ENCODE measurements at regions not wholly inside any gene's neighbourhood (a gene's known extent, or its start where the extent isn't known, plus 50 kb on each side); places are given as distances from the start of the nearest gene placed in this dataset.

DNA sequence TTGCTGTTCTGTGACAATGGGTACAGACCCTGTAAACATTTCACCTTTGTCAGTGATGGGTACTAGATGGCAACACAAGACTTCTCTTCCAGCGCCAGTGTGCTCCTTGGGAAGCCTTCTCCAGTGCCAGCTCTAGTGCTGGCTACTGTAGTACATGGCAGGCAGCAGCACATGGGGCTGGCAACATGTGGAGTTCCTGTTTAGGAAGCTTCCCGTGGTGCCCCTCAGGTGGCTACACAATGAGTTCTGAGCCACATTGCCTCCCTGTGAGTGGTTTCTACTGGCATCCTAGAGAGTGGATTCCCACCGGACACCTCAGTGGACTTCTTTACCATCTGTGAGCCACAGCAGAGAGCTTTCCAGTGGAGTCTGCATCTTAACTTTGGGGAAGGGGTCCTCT is 302.1 kb downstream of the CYRIA start:
- no peak overlapping the region for H3K27ac ChIP-seq (ENCODE audit: low read depth in 1 of 2, low read length in 2 of 2)
- no peak for DNase-seq (ENCODE audit: low spot score)
- 82% methylated on average over 3 of the region's 3 CpGs for WGBS
- TF ChIP-seq, protein P1, sequence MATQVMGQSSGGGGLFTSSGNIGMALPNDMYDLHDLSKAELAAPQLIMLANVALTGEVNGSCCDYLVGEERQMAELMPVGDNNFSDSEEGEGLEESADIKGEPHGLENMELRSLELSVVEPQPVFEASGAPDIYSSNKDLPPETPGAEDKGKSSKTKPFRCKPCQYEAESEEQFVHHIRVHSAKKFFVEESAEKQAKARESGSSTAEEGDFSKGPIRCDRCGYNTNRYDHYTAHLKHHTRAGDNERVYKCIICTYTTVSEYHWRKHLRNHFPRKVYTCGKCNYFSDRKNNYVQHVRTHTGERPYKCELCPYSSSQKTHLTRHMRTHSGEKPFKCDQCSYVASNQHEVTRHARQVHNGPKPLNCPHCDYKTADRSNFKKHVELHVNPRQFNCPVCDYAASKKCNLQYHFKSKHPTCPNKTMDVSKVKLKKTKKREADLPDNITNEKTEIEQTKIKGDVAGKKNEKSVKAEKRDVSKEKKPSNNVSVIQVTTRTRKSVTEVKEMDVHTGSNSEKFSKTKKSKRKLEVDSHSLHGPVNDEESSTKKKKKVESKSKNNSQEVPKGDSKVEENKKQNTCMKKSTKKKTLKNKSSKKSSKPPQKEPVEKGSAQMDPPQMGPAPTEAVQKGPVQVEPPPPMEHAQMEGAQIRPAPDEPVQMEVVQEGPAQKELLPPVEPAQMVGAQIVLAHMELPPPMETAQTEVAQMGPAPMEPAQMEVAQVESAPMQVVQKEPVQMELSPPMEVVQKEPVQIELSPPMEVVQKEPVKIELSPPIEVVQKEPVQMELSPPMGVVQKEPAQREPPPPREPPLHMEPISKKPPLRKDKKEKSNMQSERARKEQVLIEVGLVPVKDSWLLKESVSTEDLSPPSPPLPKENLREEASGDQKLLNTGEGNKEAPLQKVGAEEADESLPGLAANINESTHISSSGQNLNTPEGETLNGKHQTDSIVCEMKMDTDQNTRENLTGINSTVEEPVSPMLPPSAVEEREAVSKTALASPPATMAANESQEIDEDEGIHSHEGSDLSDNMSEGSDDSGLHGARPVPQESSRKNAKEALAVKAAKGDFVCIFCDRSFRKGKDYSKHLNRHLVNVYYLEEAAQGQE (IDR thresholded peaks at IDR 0.05): no peak
- TF ChIP-seq SP1 (IDR thresholded peaks at IDR 0.05): no peak
- TF ChIP-seq, protein P2, sequence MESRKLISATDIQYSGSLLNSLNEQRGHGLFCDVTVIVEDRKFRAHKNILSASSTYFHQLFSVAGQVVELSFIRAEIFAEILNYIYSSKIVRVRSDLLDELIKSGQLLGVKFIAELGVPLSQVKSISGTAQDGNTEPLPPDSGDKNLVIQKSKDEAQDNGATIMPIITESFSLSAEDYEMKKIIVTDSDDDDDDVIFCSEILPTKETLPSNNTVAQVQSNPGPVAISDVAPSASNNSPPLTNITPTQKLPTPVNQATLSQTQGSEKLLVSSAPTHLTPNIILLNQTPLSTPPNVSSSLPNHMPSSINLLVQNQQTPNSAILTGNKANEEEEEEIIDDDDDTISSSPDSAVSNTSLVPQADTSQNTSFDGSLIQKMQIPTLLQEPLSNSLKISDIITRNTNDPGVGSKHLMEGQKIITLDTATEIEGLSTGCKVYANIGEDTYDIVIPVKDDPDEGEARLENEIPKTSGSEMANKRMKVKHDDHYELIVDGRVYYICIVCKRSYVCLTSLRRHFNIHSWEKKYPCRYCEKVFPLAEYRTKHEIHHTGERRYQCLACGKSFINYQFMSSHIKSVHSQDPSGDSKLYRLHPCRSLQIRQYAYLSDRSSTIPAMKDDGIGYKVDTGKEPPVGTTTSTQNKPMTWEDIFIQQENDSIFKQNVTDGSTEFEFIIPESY (IDR thresholded peaks at IDR 0.05): no peak
- no peak for TF ChIP-seq JUND (IDR thresholded peaks at IDR 0.05)
- TF ChIP-seq FOXA1 (IDR thresholded peaks at IDR 0.05): no peak
- TF ChIP-seq TAF1 (conservative IDR thresholded peaks at IDR 0.05): no peak
- no peak for TF ChIP-seq HNF4G (IDR thresholded peaks at IDR 0.05)
- TF ChIP-seq HNF4A (conservative IDR thresholded peaks at IDR 0.05): no peak
- TF ChIP-seq, protein P3, sequence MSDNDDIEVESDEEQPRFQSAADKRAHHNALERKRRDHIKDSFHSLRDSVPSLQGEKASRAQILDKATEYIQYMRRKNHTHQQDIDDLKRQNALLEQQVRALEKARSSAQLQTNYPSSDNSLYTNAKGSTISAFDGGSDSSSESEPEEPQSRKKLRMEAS (IDR thresholded peaks at IDR 0.05): no peak
- TF ChIP-seq, protein P4, sequence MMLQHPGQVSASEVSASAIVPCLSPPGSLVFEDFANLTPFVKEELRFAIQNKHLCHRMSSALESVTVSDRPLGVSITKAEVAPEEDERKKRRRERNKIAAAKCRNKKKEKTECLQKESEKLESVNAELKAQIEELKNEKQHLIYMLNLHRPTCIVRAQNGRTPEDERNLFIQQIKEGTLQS (IDR thresholded peaks at IDR 0.05): no peak
- TF ChIP-seq RXRA (IDR thresholded peaks at IDR 0.05): no peak
- TF ChIP-seq YY1 (IDR thresholded peaks at IDR 0.05): no peak
- no peaks in the 10 kb centered on the region for H3K36me3 ChIP-seq (ENCODE audit: control insufficient read depth in 4 of 4, insufficient read depth in 3 of 4, low read depth in 1 of 4, low read length in 3 of 4)
- H3K27me3 ChIP-seq (ENCODE audit: control insufficient read depth in 4 of 4, insufficient read depth in 4 of 4, low read length in 3 of 4): no peaks in the 10 kb centered on the region
- H3K9ac ChIP-seq (ENCODE audit: low read depth in 1 of 2, low read length in 2 of 2): no peak overlapping the region
- no peak overlapping the region for H3K4me3 ChIP-seq (ENCODE audit: low read depth in 1 of 3, low read length in 3 of 3)
- no peaks in the 10 kb centered on the region for H3K4me1 ChIP-seq (ENCODE audit: control insufficient read depth in 4 of 4, insufficient read depth in 4 of 4, low read length in 3 of 4)
- no peaks in the 10 kb centered on the region for H3K9me3 ChIP-seq (ENCODE audit: control insufficient read depth in 4 of 4, low read length in 3 of 4)

DNA sequence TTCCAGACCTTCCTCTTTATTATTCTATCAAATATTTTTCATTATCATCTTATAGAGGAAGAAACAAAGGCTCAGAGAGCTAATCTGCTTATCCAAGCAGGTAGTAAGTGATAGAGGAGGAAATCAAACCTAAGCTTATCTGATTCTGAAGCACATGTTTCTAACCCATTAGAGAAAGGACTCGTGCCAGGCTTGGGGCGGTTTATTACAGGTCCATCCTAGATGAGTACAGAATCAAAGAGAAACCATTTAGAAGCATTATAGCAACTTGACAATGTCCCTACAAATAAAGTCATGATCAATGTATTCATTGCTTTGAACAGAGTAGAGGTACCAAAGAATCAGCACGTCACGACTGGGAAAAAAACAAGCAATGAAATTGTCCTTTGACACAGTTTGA is 303.0 kb downstream of the CYRIA start:
- H3K9ac ChIP-seq (ENCODE audit: low read depth in 1 of 2, low read length in 2 of 2): no peak overlapping the region
- WGBS: 78% methylated on average over 4 of the region's 4 CpGs
- DNase-seq (ENCODE audit: low spot score): no peak
- TF ChIP-seq, protein P5, sequence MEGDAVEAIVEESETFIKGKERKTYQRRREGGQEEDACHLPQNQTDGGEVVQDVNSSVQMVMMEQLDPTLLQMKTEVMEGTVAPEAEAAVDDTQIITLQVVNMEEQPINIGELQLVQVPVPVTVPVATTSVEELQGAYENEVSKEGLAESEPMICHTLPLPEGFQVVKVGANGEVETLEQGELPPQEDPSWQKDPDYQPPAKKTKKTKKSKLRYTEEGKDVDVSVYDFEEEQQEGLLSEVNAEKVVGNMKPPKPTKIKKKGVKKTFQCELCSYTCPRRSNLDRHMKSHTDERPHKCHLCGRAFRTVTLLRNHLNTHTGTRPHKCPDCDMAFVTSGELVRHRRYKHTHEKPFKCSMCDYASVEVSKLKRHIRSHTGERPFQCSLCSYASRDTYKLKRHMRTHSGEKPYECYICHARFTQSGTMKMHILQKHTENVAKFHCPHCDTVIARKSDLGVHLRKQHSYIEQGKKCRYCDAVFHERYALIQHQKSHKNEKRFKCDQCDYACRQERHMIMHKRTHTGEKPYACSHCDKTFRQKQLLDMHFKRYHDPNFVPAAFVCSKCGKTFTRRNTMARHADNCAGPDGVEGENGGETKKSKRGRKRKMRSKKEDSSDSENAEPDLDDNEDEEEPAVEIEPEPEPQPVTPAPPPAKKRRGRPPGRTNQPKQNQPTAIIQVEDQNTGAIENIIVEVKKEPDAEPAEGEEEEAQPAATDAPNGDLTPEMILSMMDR (IDR thresholded peaks at IDR 0.05; ENCODE audit: low read depth, low read length, missing input control): no peak
- no peak for TF ChIP-seq TAF1 (conservative IDR thresholded peaks at IDR 0.05)
- no peak for TF ChIP-seq FOXA1 (IDR thresholded peaks at IDR 0.05)
- TF ChIP-seq, protein P2 (IDR thresholded peaks at IDR 0.05): no peak
- TF ChIP-seq FOXA2 (IDR thresholded peaks at IDR 0.05): no peak
- TF ChIP-seq RAD21 (IDR thresholded peaks at IDR 0.05): no peak
- no peak for TF ChIP-seq NR2F2 (IDR thresholded peaks at IDR 0.05)
- no peak for TF ChIP-seq JUND (IDR thresholded peaks at IDR 0.05)
- no peak for TF ChIP-seq YY1 (IDR thresholded peaks at IDR 0.05)
- TF ChIP-seq, protein P1 (IDR thresholded peaks at IDR 0.05): no peak
- no peak for TF ChIP-seq RXRA (IDR thresholded peaks at IDR 0.05)
- TF ChIP-seq, protein P4 (IDR thresholded peaks at IDR 0.05): no peak
- no peak overlapping the region for H3K4me3 ChIP-seq (ENCODE audit: low read depth in 1 of 3, low read length in 3 of 3)
- H3K27ac ChIP-seq (ENCODE audit: low read depth in 1 of 2, low read length in 2 of 2): no peak overlapping the region
- no peaks in the 10 kb centered on the region for H3K36me3 ChIP-seq (ENCODE audit: control insufficient read depth in 4 of 4, insufficient read depth in 3 of 4, low read depth in 1 of 4, low read length in 3 of 4)
- no peaks in the 10 kb centered on the region for H3K9me3 ChIP-seq (ENCODE audit: control insufficient read depth in 4 of 4, low read length in 3 of 4)
- H3K27me3 ChIP-seq (ENCODE audit: control insufficient read depth in 4 of 4, insufficient read depth in 4 of 4, low read length in 3 of 4): no peaks in the 10 kb centered on the region
- no peaks in the 10 kb centered on the region for H3K4me1 ChIP-seq (ENCODE audit: control insufficient read depth in 4 of 4, insufficient read depth in 4 of 4, low read length in 3 of 4)
